ENCODE measurements at regions not wholly inside any gene's neighbourhood (a gene's known extent, or its start where the extent isn't known, plus 50 kb on each side); places are given as distances from the start of the nearest gene placed in this dataset.

GRCh38 chr4:43353552-43353951, 461.0 kb downstream of the GRXCR1 start:
- Histone ChIP-seq H3K9me3 (ENCODE audit: low read length) (no peaks in the 10 kb centered on the region), H3K4me1 (ENCODE audit: insufficient read depth, low read length, poor library complexity, severe bottlenecking) (no peaks in the 10 kb centered on the region), H2AFZ (ENCODE audit: low read length) (no peak overlapping the region), H3K9me2 (ENCODE audit: insufficient read depth, low read length) (no peaks in the 10 kb centered on the region), H3K4me3 (ENCODE audit: low read depth, low read length, poor library complexity, severe bottlenecking) (no peak overlapping the region), H3K27ac (ENCODE audit: low read depth, low read length, poor library complexity, severe bottlenecking) (no peak overlapping the region), H3K4me2 (ENCODE audit: low read length) (no peak overlapping the region), H4K20me1 (ENCODE audit: insufficient read depth, low read length) (no peaks in the 10 kb centered on the region), H3K79me2 (ENCODE audit: insufficient read depth, low read depth, low read length) (no peaks in the 10 kb centered on the region), H3K36me3 (ENCODE audit: insufficient read depth, low read length) (no peaks in the 10 kb centered on the region)
- CTCF ChIA-PET (ENCODE audit: unreplicated experiment): no interaction called here
- DNase-seq (ENCODE audit: low spot score): no peak
- intact Hi-C loops (cut with micrococcal nuclease; ENCODE audit: unreplicated experiment): no loop called here
- TF ChIP-seq CTCF (conservative IDR thresholded peaks at IDR 0.05; ENCODE audit: low read length) (no peak), EZH2phosphoT487 (IDR thresholded peaks at IDR 0.05; ENCODE audit: borderline replicate concordance, low read depth, low read length) (no peak)
- BruUV-seq (replicated peaks): no TSS peak
- POLR2A ChIA-PET: no interaction called here

- Histone ChIP-seq H3K27ac (ENCODE audit: low read depth, low read length, poor library complexity, severe bottlenecking) (no peak overlapping the region), H3K4me2 (ENCODE audit: low read length) (no peak overlapping the region), H2AFZ (ENCODE audit: low read length) (no peak overlapping the region), H3K36me3 (ENCODE audit: insufficient read depth, low read length) (no peaks in the 10 kb centered on the region), H4K20me1 (ENCODE audit: insufficient read depth, low read length) (no peaks in the 10 kb centered on the region), H3K4me3 (ENCODE audit: low read depth, low read length, poor library complexity, severe bottlenecking) (no peak overlapping the region), H3K79me2 (ENCODE audit: insufficient read depth, low read depth, low read length) (no peaks in the 10 kb centered on the region), H3K9me3 (ENCODE audit: low read length) (no peaks in the 10 kb centered on the region), H3K4me1 (ENCODE audit: insufficient read depth, low read length, poor library complexity, severe bottlenecking) (no peaks in the 10 kb centered on the region), H3K9me2 (ENCODE audit: insufficient read depth, low read length) (no peaks in the 10 kb centered on the region)
- intact Hi-C loops (cut with micrococcal nuclease; ENCODE audit: unreplicated experiment): no loop called here
- DNase-seq (ENCODE audit: low spot score): no peak
- no TSS peak for BruUV-seq (replicated peaks)
- POLR2A ChIA-PET: interaction anchor here (0.7 kb wide), 1 partner anchor 580 kb away, joined by 3 read pairs; no protein-coding TSS in a partner anchor
- TF ChIP-seq CTCF (conservative IDR thresholded peaks at IDR 0.05; ENCODE audit: low read length): no peak
- TF ChIP-seq EZH2phosphoT487 (IDR thresholded peaks at IDR 0.05; ENCODE audit: borderline replicate concordance, low read depth, low read length): no peak
- CTCF ChIA-PET (ENCODE audit: unreplicated experiment): no interaction called here
Observed at GRCh38 chr4:43356786-43357185, 464.3 kb downstream of the GRXCR1 start.

GRCh38 chr4:43357252-43357974, 464.9 kb downstream of the GRXCR1 start:
- no peaks in the 10 kb centered on the region for H3K79me2 ChIP-seq (ENCODE audit: insufficient read depth, low read depth, low read length)
- CTCF ChIA-PET (ENCODE audit: unreplicated experiment): no interaction called here
- no peak for TF ChIP-seq CTCF (conservative IDR thresholded peaks at IDR 0.05; ENCODE audit: low read length)
- TF ChIP-seq EZH2phosphoT487 (IDR thresholded peaks at IDR 0.05; ENCODE audit: borderline replicate concordance, low read depth, low read length): no peak
- H3K36me3 ChIP-seq (ENCODE audit: insufficient read depth, low read length): no peaks in the 10 kb centered on the region
- no peaks in the 10 kb centered on the region for H3K9me2 ChIP-seq (ENCODE audit: insufficient read depth, low read length)
- POLR2A ChIA-PET: no interaction called here
- intact Hi-C loops (cut with micrococcal nuclease; ENCODE audit: unreplicated experiment): no loop called here
- BruUV-seq (replicated peaks): no TSS peak
- no peaks in the 10 kb centered on the region for H3K4me1 ChIP-seq (ENCODE audit: insufficient read depth, low read length, poor library complexity, severe bottlenecking)
- no peak overlapping the region for H3K27ac ChIP-seq (ENCODE audit: low read depth, low read length, poor library complexity, severe bottlenecking)
- no peaks in the 10 kb centered on the region for H4K20me1 ChIP-seq (ENCODE audit: insufficient read depth, low read length)
- H3K4me2 ChIP-seq (ENCODE audit: low read length): no peak overlapping the region
- no peaks in the 10 kb centered on the region for H3K9me3 ChIP-seq (ENCODE audit: low read length)
- no peak overlapping the region for H2AFZ ChIP-seq (ENCODE audit: low read length)
- H3K4me3 ChIP-seq (ENCODE audit: low read depth, low read length, poor library complexity, severe bottlenecking): no peak overlapping the region
- DNase-seq (ENCODE audit: low spot score): no peak
